Nephron progenitor cell (in vitro differentiated cells): ENCODE measurements at regions not wholly inside any gene's neighbourhood (a gene's known extent, or its start where the extent isn't known, plus 50 kb on each side); places are given as distances from the start of the nearest gene placed in this dataset.

Source experiments
- DNase-seq: peaks from one replicate; pipeline ENCODE4 v3.0.0; 2021
- H3K27ac Mint-ChIP-seq: 2 replicates; pipeline ENCODE4 v1.8.0; 2021; ENCODE audit warnings: mild to moderate bottlenecking, moderate library complexity, mixed read lengths
- H3K27me3 Mint-ChIP-seq: 2 replicates; pipeline ENCODE4 v1.8.0; 2021; ENCODE audit warnings: mild to moderate bottlenecking, low read depth, mixed read lengths; ENCODE audit not compliant: poor library complexity
- H3K36me3 Mint-ChIP-seq: 2 replicates; pipeline ENCODE4 v1.8.0; 2021; ENCODE audit warnings: low read depth, mixed read lengths
- H3K4me1 Mint-ChIP-seq: 2 replicates; pipeline ENCODE4 v1.8.0; 2021; ENCODE audit warnings: mixed read lengths
- H3K4me3 Mint-ChIP-seq: 2 replicates; pipeline ENCODE4 v1.8.0; 2021; ENCODE audit warnings: mild to moderate bottlenecking, moderate library complexity, mixed read lengths
- H3K9me3 Mint-ChIP-seq: 2 replicates; pipeline ENCODE4 v1.8.0; 2021; ENCODE audit warnings: mild to moderate bottlenecking, moderate library complexity, mixed read lengths
- TF ChIP-seq, protein P1 (sequence below): fragments of 200-600 bp; sonication (generic); IDR thresholded peaks from 2 replicates; pipeline ENCODE4 v1.5.0; 2021; ENCODE audit warnings: antibody characterized with exemption

DNA sequence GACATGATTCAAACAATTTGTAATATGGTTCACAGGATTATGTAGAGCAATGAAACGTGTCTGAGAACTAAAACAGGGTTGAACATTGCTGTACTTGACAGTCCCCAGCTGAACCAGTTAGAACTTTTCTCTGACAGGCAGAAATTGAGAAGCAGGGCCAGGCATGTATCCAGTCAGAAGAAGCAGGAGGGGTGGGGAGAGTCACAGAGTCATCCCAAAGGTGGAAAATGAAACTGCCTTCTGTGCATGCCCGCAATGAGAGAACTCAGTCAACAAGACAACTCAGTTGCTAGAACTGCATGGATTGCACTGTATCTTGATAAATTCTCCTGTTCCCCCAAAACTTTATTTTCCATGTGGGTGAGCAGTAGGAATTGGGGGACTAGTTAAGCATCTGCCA is 72.9 kb upstream of the PRLR start:
- no peak for DNase-seq
- H3K9me3 Mint-ChIP-seq, result no peaks in the 10 kb centered on the region

DNA sequence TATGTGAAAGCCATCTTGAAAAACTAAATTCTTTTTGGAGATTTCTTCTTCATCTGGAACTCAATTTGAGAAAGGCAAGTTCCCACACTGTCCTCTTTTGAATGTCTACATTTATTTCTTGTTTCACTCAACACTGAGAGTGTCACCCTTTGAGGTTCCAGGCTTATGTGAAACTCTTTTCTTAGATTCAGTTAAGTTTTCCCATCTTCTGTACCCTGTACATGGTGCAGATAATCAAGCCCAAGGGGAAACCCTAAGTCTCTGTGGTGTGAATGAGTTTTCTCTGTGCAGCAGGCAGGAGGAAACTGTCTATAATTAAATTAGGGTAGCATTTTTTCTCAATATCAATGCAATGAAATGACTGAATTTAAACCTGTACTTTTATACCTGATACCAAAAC is 72.3 kb upstream of the PRLR start:
- Mint-ChIP-seq H3K27me3 (no peaks in the 10 kb centered on the region), H3K9me3 (no peaks in the 10 kb centered on the region), H3K4me1 (peaks cover 15% of the 10 kb centered on the region), H3K27ac (no peak overlapping the region), H3K36me3 (no peaks in the 10 kb centered on the region), H3K4me3 (no peak overlapping the region)
- TF ChIP-seq, protein P1, sequence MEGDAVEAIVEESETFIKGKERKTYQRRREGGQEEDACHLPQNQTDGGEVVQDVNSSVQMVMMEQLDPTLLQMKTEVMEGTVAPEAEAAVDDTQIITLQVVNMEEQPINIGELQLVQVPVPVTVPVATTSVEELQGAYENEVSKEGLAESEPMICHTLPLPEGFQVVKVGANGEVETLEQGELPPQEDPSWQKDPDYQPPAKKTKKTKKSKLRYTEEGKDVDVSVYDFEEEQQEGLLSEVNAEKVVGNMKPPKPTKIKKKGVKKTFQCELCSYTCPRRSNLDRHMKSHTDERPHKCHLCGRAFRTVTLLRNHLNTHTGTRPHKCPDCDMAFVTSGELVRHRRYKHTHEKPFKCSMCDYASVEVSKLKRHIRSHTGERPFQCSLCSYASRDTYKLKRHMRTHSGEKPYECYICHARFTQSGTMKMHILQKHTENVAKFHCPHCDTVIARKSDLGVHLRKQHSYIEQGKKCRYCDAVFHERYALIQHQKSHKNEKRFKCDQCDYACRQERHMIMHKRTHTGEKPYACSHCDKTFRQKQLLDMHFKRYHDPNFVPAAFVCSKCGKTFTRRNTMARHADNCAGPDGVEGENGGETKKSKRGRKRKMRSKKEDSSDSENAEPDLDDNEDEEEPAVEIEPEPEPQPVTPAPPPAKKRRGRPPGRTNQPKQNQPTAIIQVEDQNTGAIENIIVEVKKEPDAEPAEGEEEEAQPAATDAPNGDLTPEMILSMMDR, result no peak
- DNase-seq, result no peak

More for the DNA sequence above, 72.9 kb upstream of the PRLR start:
- Mint-ChIP-seq H3K36me3 (no peaks in the 10 kb centered on the region), H3K4me1 (peaks cover 9% of the 10 kb centered on the region), H3K27me3 (no peaks in the 10 kb centered on the region), H3K27ac (no peak overlapping the region), H3K4me3 (no peak overlapping the region)
- TF ChIP-seq, protein P1, result no peak

DNA sequence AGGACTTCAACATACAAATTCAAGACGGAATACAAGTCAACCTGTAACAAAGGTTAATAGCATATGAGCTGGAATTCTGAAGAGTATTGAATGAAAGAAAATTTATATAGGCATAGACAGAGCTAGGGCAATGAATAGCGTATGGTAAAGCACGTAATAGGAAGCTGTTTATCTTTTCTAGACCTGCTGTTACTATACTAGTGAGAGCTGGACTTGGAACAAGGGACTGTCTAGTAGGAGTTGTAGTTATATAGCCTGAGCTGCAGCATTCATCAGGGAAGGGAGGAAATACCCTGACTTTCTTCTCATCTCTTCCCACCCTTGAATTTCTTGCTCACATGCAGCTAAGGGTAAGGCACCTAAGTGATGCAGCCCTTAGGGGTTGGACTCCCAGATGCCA is 67.5 kb upstream of the PRLR start:
- peaks cover 8% of the 10 kb centered on the region for H3K36me3 Mint-ChIP-seq
- H3K27ac Mint-ChIP-seq, result no peak overlapping the region
- DNase-seq, result no peak
- no peaks in the 10 kb centered on the region for H3K27me3 Mint-ChIP-seq
- H3K4me3 Mint-ChIP-seq, result no peak overlapping the region
- TF ChIP-seq, protein P1, result no peak
- H3K9me3 Mint-ChIP-seq, result peaks cover 20% of the 10 kb centered on the region
- peaks cover 23% of the 10 kb centered on the region for H3K4me1 Mint-ChIP-seq

DNA sequence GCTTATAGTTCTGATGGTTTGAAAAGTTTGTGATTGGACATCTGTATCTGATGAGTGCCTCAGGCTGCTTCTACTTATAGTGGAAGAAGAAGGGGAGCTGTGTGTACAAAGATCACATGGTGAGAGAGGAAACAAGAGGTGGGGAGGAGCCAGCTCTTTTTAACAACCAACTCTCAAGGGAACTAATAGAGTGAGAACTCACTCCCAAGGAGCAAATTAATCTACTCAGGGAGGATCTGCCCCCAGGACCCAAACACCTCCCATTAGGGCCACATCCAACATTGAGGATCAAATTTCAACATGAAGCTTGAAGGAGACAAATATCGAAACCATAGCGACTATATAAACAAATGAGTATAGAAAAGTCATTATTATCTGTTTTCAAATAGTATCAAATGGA is 64.7 kb upstream of the PRLR start:
- peaks cover 48% of the 10 kb centered on the region for H3K9me3 Mint-ChIP-seq
- peak; percentile 3 for DNase-seq
- peaks cover 23% of the 10 kb centered on the region for H3K4me1 Mint-ChIP-seq
- TF ChIP-seq, protein P1, result no peak
- no peaks in the 10 kb centered on the region for H3K27me3 Mint-ChIP-seq
- H3K4me3 Mint-ChIP-seq, result no peak overlapping the region
- peaks cover 21% of the 10 kb centered on the region for H3K36me3 Mint-ChIP-seq
- peak overlapping the region; percentile 70 for H3K27ac Mint-ChIP-seq

DNA sequence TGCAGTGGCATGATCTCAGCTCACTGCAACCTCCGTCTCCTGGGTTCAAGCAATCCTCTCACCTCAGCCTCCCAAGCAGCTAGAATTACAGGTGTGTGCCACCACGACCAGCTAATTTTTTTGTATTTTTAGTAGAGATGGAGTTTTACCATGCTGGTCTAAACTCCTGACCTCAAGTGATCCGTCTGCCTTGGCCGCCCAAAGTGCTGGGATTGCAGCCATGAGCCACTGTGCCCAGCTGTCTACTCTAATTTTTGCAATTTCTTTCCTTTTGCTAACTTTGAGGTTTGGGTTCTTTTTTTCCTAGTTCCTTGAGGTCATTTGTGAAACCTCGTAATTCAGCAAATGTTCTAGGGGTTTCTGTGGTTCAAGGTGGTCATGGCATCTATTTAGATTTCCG is 63.7 kb upstream of the PRLR start:
- Mint-ChIP-seq H3K4me3 (no peak overlapping the region), H3K4me1 (peaks cover 23% of the 10 kb centered on the region), H3K27ac (no peak overlapping the region), H3K36me3 (peaks cover 27% of the 10 kb centered on the region), H3K9me3 (peaks cover 56% of the 10 kb centered on the region), H3K27me3 (no peaks in the 10 kb centered on the region)
- TF ChIP-seq, protein P1, result no peak
- DNase-seq, result no peak

DNA sequence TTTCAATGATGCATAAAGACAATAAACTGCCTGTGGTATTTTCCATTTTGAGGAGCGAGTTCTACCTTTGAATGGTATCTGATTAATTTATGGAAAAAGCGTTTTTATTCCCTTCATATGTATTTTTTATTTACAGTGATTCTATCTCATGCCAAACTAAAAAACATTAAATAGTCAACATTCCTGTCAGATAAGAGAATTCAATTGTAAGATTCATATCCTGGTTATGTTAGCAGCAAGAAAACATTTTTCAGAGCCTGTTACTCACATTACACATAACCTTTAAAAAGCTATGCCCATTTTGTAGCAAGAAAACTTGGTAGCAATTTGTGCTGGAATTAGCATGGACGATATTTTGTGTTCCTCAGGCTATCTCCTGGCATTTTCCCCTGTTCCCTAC is 55.1 kb upstream of the PRLR start:
- Mint-ChIP-seq H3K4me3 (no peak overlapping the region), H3K9me3 (peaks cover 42% of the 10 kb centered on the region), H3K27ac (no peak overlapping the region), H3K4me1 (peaks cover 27% of the 10 kb centered on the region), H3K36me3 (peaks cover 15% of the 10 kb centered on the region), H3K27me3 (no peaks in the 10 kb centered on the region)
- TF ChIP-seq, protein P1, result no peak
- DNase-seq, result no peak
